GM23248 (cell line): ENCODE measurements at regions not wholly inside any gene's neighbourhood (a gene's known extent, or its start where the extent isn't known, plus 50 kb on each side); places are given as distances from the start of the nearest gene placed in this dataset.
"Not testable (repeated sequence)": the region's sequence is repeated elsewhere in the genome, so short reads cannot be mapped to it uniquely, and the experiment has no call there.

Experiments
- EZH2 ChIP-seq: fragments of 200-600 bp; sonication (generic); IDR thresholded peaks from 2 replicates; pipeline ENCODE4 v1.6.1; 2018; ENCODE audit warnings: antibody characterized with exemption, mild to moderate bottlenecking; ENCODE audit not compliant: insufficient read depth, poor library complexity, severe bottlenecking
- EZH2phosphoT487 ChIP-seq: fragments of 200-600 bp; sonication (generic); IDR thresholded peaks from 2 replicates; pipeline ENCODE4 v1.6.1; 2018; ENCODE audit warnings: antibody characterized with exemption, moderate library complexity, mild to moderate bottlenecking, low read depth; ENCODE audit not compliant: insufficient read depth

GRCh38 chr3:30480156-30480555 lies 126.2 kb upstream of the TGFBR2 start:
- not testable (repeated sequence) for TF ChIP-seq EZH2, EZH2phosphoT487
